GM13976 (cell line): ENCODE measurements at regions not wholly inside any gene's neighbourhood (a gene's known extent, or its start where the extent isn't known, plus 50 kb on each side); places are given as distances from the start of the nearest gene placed in this dataset.

ENCODE experiments used
- DNase-seq: peaks from one replicate; pipeline ENCODE4 v3.0.0; 2012; ENCODE audit warnings: low spot score
- CTCF ChIP-seq: IDR thresholded peaks from 2 replicates; pipeline ENCODE4 v1.5.1; 2012; ENCODE audit warnings: borderline replicate concordance, mild to moderate bottlenecking; ENCODE audit not compliant: insufficient read depth; ENCODE audit errors: extremely low read depth, missing control alignments, control extremely low read depth
- in situ Hi-C: fragments of 300-500 bp; cut with MboI; formaldehyde crosslinking; loops from one replicate; pipeline ENCODE4 v1.12.0; 2022; ENCODE audit warnings: low sequenced_read_pairs, mixed read lengths, inconsistent platforms; ENCODE audit not compliant: unreplicated experiment

DNA sequence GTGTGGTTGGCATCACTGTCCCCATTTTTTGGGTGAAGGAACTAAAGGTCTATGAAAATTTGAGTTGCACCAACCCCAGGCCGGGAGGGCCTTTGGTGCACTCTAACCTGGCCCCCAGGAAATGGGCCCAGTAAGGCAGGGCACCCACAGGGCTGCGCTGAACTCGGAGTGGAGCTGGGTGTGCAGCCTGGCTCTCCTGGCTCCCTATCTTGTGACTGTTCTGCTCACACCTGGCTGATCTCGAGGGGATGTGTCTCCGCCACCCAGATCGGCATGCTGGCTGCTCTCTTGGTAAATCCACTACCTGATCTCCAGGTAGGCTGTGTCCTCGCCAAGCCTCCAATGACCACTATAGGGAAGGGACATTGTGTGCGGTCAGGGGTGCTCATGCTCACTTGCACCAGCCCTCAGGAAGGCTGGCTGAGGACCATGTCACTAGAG, 259.8 kb downstream of the NSG2 start:
- no peak for TF ChIP-seq CTCF
- peak; percentile 9 for DNase-seq
- in situ Hi-C loops, result loop anchor here (10.0 to 25.0 kb wide), 2 partner anchors 260 to 693 kb away; partner anchors contain the start of genes BOD1 and NSG2

GRCh38 chr5:174306345-174307030, 261.0 kb downstream of the NSG2 start:
- DNase-seq, result peak; percentile 9
- no peak for TF ChIP-seq CTCF
- in situ Hi-C loops, result loop anchor here (10.0 to 25.0 kb wide), 2 partner anchors 262 to 694 kb away; partner anchors contain the start of genes BOD1 and NSG2

DNA sequence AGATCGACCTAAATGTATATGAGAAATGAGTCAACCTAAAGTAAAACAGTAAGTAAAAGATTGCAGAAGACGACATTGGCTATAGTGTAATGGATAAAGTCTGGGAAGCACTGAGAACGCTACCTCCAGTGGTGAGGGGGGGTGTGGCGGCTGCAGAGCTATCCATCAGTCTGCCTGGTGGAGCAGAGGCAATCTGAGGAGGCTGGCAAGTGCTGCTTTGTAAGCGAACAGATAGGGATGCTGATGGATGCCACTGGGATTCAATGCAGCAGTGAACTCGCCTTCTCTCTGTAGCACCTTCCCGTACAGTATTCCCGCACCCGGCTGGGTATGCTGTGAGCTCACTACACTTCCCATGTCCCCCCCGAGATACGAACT, 261.5 kb downstream of the NSG2 start:
- in situ Hi-C loops, result loop anchor here (10.0 to 25.0 kb wide), 2 partner anchors 262 to 695 kb away; partner anchors contain the start of genes BOD1 and NSG2
- no peak for TF ChIP-seq CTCF
- no peak for DNase-seq

- no peak for TF ChIP-seq CTCF
- in situ Hi-C loops, result loop anchor here (10.0 to 25.0 kb wide), 2 partner anchors 263 to 695 kb away; partner anchors contain the start of genes BOD1 and NSG2
- DNase-seq, result no peak
These were observed 262.3 kb downstream of the NSG2 start for GRCh38 chr5:174307656-174308271.

DNA sequence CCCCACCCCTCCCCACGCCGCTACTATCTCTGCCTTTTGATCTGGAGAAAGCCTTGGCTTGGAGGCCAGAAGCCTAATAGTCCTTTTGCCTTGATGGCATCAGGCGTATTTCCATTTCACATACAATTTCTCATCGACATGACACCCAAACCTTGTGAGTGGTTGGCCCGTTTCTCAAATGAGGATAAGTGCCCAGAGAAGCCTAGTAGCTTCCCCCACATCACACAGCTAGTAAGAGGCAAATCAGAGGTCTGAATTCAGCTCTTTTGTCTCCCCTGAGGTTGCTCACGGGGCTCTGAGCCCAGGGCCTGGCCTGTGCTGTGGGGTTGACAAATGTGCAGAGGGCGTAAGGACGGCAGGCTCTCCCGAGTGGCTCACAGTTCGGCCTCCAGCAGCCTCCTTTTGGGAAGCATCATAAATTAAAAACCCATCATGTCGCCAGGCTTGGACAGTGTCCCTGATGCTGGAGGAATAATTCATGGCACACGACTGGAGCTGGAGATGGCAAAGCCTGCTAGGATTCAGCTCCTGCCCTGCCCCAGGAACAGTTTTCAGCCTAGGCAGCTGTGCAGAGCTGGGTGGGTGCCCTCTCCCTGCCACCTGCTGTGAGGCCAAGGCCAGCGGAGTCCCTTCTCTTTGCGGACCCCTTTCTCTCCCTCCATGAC, 263.8 kb downstream of the NSG2 start:
- DNase-seq, result no peak
- in situ Hi-C loops, result loop anchor here (10.0 to 25.0 kb wide), 2 partner anchors 264 to 697 kb away; partner anchors contain the start of genes BOD1 and NSG2
- TF ChIP-seq CTCF, result no peak

- in situ Hi-C loops, result loop anchor here (25.0 kb wide), 1 partner anchor 698 kb away; the partner anchor contains the start of gene BOD1
- no peak for TF ChIP-seq CTCF
- no peak for DNase-seq
These were observed 264.7 kb downstream of the NSG2 start for GRCh38 chr5:174310243-174310642.
